ENCODE measurements at regions not wholly inside any gene's neighbourhood (a gene's known extent, or its start where the extent isn't known, plus 50 kb on each side); places are given as distances from the start of the nearest gene placed in this dataset.

DNA sequence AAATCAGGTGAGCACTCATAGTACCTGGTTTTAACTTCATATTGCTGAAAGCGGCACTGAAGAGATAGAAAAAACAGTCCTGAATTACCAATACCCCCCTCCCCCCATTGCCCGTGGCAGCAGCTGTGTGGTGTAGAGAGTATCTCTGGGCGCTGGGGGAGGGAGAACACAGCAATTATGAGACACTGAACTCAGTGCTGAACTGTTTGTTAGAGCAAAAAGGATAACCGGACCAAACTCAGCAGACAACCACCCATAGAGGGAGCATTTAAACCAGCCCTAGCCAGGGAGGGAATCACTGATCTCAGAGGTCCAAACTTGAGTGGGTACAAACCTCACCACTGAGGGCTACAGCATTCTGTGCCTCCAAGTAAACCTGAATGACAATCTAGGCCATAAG, 457.4 kb upstream of the TEX13C start:
- DNase-seq = no peak

DNA sequence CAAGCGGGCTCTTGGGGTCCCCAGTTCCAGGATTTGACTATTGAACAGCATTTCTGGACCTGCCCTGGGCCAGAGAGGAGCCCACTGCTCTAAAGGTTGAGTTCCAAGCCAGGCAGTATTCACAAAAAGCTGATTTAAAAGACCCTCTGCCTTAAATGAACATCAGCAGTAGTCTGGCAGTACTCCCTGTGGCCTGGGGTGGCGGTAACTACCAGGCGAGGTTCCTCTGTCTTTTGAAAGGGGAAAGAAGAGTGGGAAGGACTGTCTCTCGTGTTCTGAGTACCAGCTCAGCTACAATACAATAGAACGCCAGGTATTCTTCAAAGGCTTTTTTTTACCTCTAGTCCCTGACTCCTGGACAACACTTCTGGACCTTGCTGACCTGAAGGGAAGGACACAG, 456.4 kb upstream of the TEX13C start:
- DNase-seq = no peak

- no peak for DNase-seq
These were observed 432.1 kb upstream of the TEX13C start for GRCh38 chrX:124887572-124887971.

DNA sequence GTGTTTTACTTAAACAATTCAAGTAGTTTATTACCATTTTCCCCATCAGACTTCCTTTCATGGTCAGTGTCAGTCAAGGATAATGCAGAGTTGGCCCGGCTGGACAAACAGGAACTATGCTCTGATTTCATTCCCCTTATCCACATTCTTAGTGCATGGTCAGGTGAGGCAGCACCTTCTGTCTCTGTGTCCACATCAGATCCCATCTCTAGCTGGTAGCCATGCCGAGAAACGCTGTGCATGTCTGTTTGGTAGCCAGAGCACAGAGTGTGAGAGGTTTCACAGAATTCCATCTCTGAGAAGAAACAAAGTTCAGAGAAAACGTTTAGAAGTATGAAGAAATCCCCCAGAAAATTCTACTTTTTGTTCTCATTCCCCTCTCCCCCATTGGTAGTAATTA, 423.7 kb upstream of the TEX13C start:
- DNase-seq = no peak

GRCh38 chrX:124902953-124903352, 416.7 kb upstream of the TEX13C start:
- no peak for DNase-seq

- no peak for DNase-seq
These were observed 409.1 kb upstream of the TEX13C start for GRCh38 chrX:124910611-124911010.

GRCh38 chrX:124917011-124917410, 402.7 kb upstream of the TEX13C start:
- DNase-seq = no peak

DNA sequence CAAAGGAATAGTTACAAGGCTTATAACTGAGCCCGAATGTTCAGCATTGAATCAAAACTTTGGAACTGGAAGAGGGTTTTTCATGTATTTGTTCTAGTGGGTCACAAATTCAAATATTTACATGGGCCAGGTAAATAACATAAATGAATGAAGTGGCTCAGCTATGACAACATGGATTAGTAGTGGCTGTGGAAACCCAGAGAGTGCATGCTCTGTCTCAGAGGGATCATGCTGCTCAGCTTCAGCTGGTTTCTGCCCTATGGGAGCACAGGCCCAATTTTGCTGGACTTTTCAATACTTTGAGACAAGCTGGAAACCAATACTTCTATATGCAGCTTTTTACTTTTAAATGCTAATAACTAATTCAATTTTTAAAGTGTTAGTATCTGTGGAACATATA, 394.0 kb upstream of the TEX13C start:
- no peak for DNase-seq

GRCh38 chrX:124931241-124931640, 388.4 kb upstream of the TEX13C start:
- no peak for DNase-seq

GRCh38 chrX:124931958-124932357, 387.7 kb upstream of the TEX13C start:
- no peak for DNase-seq

GRCh38 chrX:124938715-124939114, 381.0 kb upstream of the TEX13C start:
- DNase-seq = no peak

DNA sequence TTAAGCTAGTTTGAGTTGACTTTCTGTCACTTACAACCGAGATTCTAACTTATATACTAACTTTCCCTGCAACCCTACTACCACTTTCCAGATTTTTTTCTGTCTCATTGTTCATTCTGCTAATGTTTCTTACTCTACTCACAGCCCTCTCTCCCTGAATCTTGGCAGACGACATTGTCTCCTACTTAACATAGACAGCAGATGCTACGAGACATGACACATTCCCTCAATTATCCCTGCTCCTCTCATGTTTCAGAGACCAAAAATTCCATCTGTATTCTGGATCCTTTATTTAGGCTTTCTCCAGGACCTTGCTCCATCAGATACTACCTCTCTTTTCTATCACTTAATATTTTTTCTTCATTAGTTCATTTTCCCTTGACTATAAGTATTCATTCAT, 379.1 kb upstream of the TEX13C start:
- DNase-seq = no peak

DNA sequence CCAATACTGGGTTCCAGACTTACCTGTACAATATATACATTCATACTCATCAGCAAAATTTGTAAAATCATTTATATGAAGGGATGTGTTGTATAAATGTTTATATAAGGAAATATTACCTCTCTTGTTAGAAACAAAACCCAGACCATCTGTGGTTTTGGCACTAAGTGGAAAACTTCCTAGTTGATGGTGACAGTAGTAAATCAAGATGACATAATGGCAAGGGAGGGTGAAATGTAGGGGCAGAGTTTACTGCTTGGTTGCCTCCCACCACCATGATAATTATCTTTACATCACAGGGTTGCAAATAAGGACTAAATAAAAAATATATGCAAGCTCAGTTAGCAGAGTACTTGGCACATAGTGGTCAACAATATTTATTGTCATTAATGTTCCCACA, 365.3 kb upstream of the TEX13C start:
- no peak for DNase-seq

GRCh38 chrX:124960454-124960853, 359.2 kb upstream of the TEX13C start:
- DNase-seq = no peak

DNA sequence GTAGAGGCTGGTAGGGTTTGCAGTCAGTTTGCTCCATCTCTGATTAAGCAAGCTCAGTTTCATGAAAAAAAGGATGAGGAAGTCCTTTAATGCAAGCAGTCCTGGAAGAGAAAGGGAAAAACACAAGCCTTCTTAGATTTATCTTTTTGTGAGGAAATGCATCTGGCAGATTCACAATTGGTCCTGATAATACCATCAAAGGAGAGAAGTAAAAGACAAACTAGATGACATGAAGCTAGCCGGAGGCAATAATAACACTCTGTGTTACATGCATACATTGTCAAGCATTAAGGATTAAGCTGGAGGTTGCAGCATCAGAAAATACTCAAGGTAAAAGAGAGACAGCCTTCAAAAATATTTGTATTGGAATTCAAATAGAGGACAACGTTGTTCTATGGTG, 356.0 kb upstream of the TEX13C start, which contains the start of gene TENM1:
TENM1 (minus strand) TSS at position 101 of the 400 bp plus-strand sequence.
- no peak for DNase-seq

DNA sequence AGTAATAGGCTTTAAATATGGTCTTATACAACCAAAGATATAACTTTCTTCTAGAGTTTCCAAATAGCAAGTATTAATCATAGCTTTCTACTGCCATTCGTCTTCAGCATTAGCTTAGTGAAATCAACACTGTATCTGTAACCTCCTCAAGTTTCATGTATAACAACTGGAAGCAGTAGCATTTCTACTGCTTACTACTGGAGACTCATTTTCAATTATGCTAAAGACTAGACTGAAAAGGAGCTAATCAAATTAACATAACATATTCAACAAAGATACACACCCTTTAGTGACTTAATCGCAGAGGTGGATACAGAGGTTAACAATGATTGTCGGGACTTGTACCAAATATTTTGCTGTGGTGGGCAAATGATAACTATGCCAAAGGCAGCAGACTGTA, 344.2 kb upstream of the TEX13C start:
- DNase-seq = no peak

- DNase-seq = no peak
These were observed 338.3 kb upstream of the TEX13C start for GRCh38 chrX:124981420-124981819.

GRCh38 chrX:124984140-124984813, 335.4 kb upstream of the TEX13C start:
- no peak for DNase-seq

DNA sequence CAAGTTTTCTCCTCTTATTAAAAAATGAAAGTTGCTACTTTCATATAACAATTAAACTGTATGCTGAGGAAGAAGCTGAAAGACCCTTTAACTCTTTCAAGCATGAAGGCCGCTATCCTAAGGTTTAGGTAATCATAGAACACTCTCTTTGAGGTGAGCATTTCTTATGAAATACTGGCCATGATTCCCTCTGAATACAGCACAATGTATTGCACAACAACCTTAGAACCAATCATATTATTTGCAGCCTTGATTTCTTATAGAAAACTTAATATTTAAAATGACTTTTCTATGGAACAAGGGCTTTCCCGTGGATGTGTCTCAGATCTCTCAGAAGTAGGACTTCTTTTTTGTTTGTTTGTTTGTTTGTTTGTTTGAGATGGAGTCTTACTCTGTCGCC, 333.4 kb upstream of the TEX13C start:
- DNase-seq = no peak

- DNase-seq = no peak
These were observed 325.9 kb upstream of the TEX13C start for GRCh38 chrX:124993735-124994134.

DNA sequence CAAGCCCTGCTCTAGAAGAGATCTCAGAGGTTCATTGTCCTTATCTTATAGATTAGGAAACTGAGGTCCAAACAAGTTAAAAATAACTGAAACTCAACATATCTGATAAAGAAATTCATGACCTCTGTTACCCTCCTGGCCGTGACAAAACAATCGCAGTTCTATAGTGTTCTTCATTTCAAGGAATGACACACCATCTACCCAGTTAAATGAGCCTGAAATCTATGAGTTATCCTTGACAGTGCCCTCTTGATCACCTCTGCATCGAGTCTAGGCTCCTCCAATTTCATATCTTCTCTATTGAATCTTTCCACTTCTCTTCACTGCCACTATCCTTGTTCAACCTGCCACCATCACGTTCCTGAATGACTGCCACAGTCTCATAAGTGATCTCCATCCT, 325.3 kb upstream of the TEX13C start:
- DNase-seq = no peak

DNA sequence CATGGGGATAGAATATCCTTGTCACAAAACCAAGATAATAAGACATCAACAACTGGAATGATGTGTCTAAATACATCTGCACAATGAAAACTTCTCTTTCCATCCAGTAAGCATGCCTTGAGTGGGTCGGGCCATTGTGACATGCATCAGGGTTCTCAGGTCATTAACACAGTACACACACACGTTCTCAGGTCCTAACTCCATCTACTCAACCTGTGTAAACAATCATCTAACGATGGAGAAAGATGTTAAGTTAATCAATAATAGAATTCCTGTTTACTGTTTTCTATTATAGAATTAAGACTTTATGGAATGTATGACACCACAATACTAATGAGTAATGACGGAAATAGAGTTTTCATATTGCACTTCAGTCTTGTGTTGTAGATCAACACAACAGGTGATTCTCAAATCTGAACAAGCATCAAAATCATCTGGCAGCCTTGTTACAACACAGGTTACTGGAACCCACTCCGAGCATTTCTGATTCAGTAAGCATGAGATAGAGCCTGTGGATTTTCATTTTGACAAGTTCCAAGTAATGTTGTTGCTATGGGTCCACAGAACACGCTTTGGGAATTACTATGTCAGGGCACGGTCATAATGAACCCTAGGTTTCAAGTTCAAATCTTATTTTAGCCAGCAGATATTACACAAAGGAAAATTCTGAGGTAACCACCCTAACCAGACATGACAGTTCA, 315.8 kb upstream of the TEX13C start:
- DNase-seq = no peak

GRCh38 chrX:125004799-125005198, 314.9 kb upstream of the TEX13C start:
- no peak for DNase-seq

DNA sequence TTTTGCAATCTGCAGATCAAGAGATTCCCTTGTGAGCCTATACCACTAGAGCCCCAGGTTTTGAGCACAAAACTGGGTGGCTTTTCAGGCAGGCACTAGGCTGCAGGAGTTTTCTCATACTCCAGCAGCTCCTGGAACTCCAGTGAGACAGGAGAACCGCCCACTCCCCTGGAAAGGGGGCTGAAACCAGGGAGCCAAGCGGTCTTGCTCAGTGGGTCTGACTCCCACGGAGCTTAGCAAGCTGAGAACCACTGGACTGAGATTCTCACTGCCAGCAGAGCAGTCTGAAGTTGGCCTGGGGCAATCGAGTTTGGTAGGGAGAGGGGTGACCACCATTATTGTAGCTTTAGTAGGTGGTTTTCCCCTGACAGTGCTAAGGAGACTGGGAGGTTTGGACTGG, 313.8 kb upstream of the TEX13C start:
- no peak for DNase-seq

DNA sequence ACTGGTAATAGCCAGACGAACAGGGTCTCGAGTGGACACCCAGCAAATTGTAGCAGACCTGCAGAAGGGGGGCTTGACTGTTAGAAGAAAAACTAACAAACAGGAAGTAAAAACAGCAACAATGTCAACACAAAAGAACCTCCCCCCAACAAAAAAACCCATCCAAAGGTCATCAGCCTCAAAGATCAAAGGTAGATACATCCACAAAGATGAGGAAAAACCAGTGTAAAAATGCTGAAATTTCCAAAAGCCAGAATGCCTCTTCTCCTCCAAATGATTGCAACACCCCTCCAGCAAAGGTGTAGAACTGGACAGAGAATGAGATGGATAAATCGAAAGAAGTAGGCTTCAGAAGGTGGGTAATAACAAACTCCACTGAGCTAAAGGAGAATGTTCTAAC, 313.0 kb upstream of the TEX13C start:
- no peak for DNase-seq
